Parathyroid adenoma (tissue), 2 donors: ENCODE measurements at regions not wholly inside any gene's neighbourhood (a gene's known extent, or its start where the extent isn't known, plus 50 kb on each side); places are given as distances from the start of the nearest gene placed in this dataset.

ENCODE experiments used
- H2AFZ ChIP-seq: fragments of 300-600 bp; sonication (generic); one replicate; pipeline ENCODE4 v1.7.0; 2017; ENCODE audit warnings: antibody characterized with exemption, mild to moderate bottlenecking
- H3K27ac ChIP-seq: fragments of 300-600 bp; sonication (generic); one replicate; pipeline ENCODE4 v1.7.0; 2017
- H3K27me3 ChIP-seq: fragments of 300-600 bp; sonication (generic); one replicate; pipeline ENCODE4 v1.7.0; 2017; ENCODE audit warnings: low read length; ENCODE audit not compliant: control insufficient read depth, insufficient read depth
- H3K36me3 ChIP-seq: fragments of 300-600 bp; sonication (generic); one replicate; pipeline ENCODE4 v1.7.0; 2017; ENCODE audit warnings: low read length; ENCODE audit not compliant: control insufficient read depth, insufficient read depth
- H3K4me1 ChIP-seq: fragments of 300-600 bp; sonication (generic); one replicate; pipeline ENCODE4 v1.7.0; 2017; ENCODE audit warnings: control low read depth
- H3K4me2 ChIP-seq: fragments of 300-600 bp; sonication (generic); one replicate; pipeline ENCODE4 v1.7.0; 2017; ENCODE audit warnings: low read length
- H3K4me3 ChIP-seq: fragments of 300-600 bp; sonication (generic); one replicate; pipeline ENCODE4 v1.7.0; 2017; ENCODE audit warnings: low read depth, low read length
- H3K79me2 ChIP-seq: fragments of 300-600 bp; sonication (generic); one replicate; pipeline ENCODE4 v1.7.0; 2017; ENCODE audit warnings: control low read depth
- H3K9ac ChIP-seq: fragments of 300-600 bp; sonication (generic); one replicate; pipeline ENCODE4 v1.7.0; 2017; ENCODE audit warnings: mild to moderate bottlenecking
- H3K9me3 ChIP-seq: fragments of 300-600 bp; sonication (generic); one replicate; pipeline ENCODE4 v1.7.0; 2017; ENCODE audit warnings: low read length; ENCODE audit not compliant: control insufficient read depth
- CTCF ChIP-seq: fragments of 300-600 bp; sonication (generic); IDR thresholded peaks from one replicate; pipeline ENCODE4 v1.7.0; 2017; ENCODE audit warnings: antibody characterized with exemption, mild to moderate bottlenecking
- donor health status: primary hyperparathyroidism.

- Histone ChIP-seq H2AFZ (no peak overlapping the region), H3K36me3 (no peaks in the 10 kb centered on the region), H3K4me1 (no peaks in the 10 kb centered on the region), H3K9me3 (no peaks in the 10 kb centered on the region), H3K27ac (no peak overlapping the region), H3K79me2 (no peaks in the 10 kb centered on the region), H3K4me2 (no peak overlapping the region), H3K27me3 (no peaks in the 10 kb centered on the region), H3K9ac (no peak overlapping the region), H3K4me3 (no peak overlapping the region)
- TF ChIP-seq CTCF = no peak
Measured at GRCh38 chr18:10036479-10036878, 122.7 kb downstream of the VAPA start.

- no peak overlapping the region for H3K27ac ChIP-seq
- H2AFZ ChIP-seq = no peak overlapping the region
- no peaks in the 10 kb centered on the region for H3K27me3 ChIP-seq
- no peak overlapping the region for H3K4me2 ChIP-seq
- TF ChIP-seq CTCF = no peak
- no peaks in the 10 kb centered on the region for H3K9me3 ChIP-seq
- no peaks in the 10 kb centered on the region for H3K79me2 ChIP-seq
- H3K4me1 ChIP-seq = no peaks in the 10 kb centered on the region
- no peak overlapping the region for H3K9ac ChIP-seq
- no peaks in the 10 kb centered on the region for H3K36me3 ChIP-seq
- H3K4me3 ChIP-seq = no peak overlapping the region
Measured at GRCh38 chr18:10037181-10037580, 123.4 kb downstream of the VAPA start.

GRCh38 chr18:10038268-10038667, 124.5 kb downstream of the VAPA start:
- Histone ChIP-seq H3K27me3 (no peaks in the 10 kb centered on the region), H2AFZ (no peak overlapping the region), H3K4me1 (no peaks in the 10 kb centered on the region), H3K27ac (no peak overlapping the region), H3K79me2 (no peaks in the 10 kb centered on the region), H3K36me3 (no peaks in the 10 kb centered on the region), H3K9me3 (no peaks in the 10 kb centered on the region), H3K4me3 (no peak overlapping the region), H3K4me2 (no peak overlapping the region), H3K9ac (no peak overlapping the region)
- no peak for TF ChIP-seq CTCF

GRCh38 chr18:10040287-10041011, 126.6 kb downstream of the VAPA start:
- Histone ChIP-seq H3K36me3 (no peaks in the 10 kb centered on the region), H3K27ac (no peak overlapping the region), H3K4me3 (no peak overlapping the region)

More at GRCh38 chr18:10040287-10041011, 126.6 kb downstream of the VAPA start:
- H3K4me1 ChIP-seq = no peaks in the 10 kb centered on the region
- TF ChIP-seq CTCF = no peak
- H3K4me2 ChIP-seq = no peak overlapping the region
- H3K9ac ChIP-seq = no peak overlapping the region
- no peak overlapping the region for H2AFZ ChIP-seq
- H3K9me3 ChIP-seq = no peaks in the 10 kb centered on the region
- H3K27me3 ChIP-seq = no peaks in the 10 kb centered on the region
- H3K79me2 ChIP-seq = no peaks in the 10 kb centered on the region
